GM18909 (cell line): ENCODE measurements at regions not wholly inside any gene's neighbourhood (a gene's known extent, or its start where the extent isn't known, plus 50 kb on each side); places are given as distances from the start of the nearest gene placed in this dataset.

ENCODE experiments used
- ATAC-seq: cut with Tn5 transposase; IDR thresholded peaks from one replicate; pipeline ENCODE4 v1.9.1; 2021; ENCODE audit warnings: mild to moderate bottlenecking; ENCODE audit not compliant: unreplicated experiment, poor library complexity

GRCh38 chr11:131109790-131110189, 193.5 kb upstream of the SNX19 start:
- no peak for ATAC-seq

DNA sequence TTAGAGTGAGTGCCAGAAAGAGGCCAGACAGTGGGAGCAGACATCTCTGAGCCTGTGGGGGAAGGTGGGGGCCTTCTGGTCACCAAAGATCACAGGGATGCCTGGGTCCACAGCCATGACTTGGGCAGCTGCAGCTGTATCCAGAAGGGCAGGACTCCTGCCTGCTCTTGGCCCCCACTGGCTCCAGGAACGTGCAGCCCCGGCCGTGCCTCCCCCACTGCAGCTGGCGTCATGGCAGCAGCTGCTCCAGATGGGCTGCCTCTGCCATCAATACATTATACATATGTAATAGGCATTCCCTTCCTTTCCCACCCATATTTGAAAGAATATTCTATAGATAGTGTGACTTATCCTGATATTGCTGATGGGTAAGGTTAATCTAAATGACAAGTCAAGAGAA, 195.5 kb upstream of the SNX19 start:
- ATAC-seq: no peak

DNA sequence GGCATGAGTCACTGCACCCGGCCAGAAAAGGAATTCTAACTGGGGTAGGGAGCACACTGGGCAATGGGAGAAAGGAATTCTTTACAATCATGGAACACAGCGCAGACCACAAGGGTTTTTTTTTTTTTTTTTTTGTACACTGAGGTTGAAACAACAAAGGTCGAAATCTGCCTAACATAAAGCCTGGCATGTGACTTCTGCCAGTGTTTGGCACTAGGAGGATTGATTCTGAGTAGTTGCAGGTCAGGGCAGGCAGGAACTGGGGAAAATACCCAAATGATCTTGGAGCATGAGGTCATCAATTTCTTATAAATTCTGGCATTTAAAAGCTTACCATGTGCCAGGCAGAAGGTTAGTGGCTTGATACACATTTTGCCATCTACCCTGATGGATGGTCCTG, 202.0 kb upstream of the SNX19 start:
- no peak for ATAC-seq

DNA sequence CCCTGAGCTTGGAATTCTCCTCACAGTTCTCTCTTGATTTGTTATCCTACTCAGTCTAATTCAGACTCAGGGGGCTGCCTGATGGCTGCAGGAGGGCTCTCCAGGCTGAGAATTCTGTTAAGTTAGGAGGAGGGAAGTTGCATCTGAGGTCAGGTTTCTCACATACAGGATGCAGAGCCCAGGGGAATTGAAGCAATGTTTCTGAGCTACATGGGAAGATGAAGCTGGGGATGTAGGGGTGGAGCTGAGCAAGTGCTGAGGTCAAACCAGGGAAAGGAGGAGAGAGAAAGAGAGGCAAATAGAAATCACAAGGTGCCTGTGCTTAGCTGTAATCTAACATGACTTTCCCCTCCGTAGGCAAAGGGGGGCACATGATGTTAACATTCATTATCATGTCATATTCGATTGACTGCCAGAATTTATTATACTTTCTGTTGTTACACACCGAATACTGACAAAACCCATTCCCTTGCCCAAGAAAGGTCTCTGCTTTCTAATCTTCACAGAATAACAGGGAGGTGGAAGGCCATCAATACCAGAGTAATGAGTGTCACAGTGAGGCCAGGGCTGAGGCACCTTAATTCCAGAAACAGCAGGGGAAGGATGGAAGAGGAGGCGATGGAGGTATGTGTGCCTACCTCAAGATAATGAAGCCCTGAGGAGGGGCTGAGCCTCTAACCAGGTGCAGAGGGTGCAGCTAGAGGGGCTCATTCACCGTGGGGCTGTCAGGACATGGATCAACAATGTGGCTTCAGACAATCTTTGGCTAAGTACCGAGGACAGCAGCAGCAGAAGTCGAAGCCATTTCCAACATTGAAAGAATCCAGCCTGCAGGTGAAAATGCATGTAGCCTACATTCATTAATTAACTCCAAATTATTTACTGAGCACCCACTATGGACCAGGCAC, 205.4 kb upstream of the SNX19 start:
- ATAC-seq: no peak

GRCh38 chr11:131122448-131122847, 206.2 kb upstream of the SNX19 start:
- no peak for ATAC-seq

- no peak for ATAC-seq
Measured at GRCh38 chr11:131129474-131129873, 213.2 kb upstream of the SNX19 start.

DNA sequence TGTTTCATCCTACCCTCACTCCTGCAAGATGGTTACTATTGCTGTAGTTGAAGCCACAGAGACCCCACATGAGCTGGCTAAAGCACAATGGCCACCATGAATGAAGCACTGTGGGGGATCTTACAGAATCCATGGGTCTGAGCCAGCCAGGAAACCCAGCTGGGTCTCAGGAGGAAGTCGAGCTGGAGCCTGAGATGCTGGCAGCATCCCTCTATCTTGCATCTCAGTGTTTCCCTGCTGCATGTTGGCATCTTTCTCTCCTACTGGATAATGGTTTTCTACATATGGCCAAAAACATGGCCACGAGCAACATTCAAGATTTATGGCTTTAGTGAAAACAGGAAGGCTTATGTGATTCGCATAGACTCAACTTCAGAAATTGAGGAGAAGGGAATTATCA, 219.3 kb upstream of the SNX19 start:
- no peak for ATAC-seq

DNA sequence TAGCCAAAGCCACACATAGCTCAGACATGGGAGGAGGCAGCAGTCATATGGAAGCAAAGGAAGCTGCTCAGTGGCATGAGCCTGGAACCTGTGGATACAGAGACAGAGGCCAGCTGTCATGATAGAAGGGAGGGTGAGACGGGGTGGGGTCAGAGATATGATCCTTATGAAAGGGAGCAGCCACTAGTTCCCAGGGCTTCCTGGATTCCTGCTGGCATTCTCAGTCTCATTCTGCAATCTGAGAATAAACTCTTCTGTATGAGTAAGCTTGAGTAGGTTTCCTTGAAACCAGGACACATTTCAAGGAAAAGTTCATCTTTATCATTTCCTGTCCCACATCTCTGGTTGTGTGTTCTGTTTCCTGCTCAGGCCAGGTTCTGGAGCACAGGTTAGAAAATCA, 220.2 kb upstream of the SNX19 start:
- ATAC-seq: no peak

DNA sequence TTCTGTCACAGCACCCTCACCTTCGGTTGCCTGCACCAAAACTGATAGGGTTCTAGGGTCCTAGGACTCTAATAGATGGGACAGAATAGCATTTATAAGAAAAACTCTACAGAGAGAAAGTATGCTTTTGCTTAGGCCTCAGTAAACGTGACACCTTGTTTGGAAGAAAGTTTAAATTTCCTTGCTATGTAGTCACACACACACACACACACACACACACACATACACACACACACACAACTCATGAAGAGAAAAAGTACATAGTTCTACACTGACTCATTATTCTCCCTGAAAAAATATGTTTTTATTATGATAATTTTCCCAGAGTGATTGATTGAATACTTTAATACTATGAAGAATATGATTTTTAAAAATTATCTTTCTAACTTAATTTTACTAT, 220.8 kb upstream of the SNX19 start:
- ATAC-seq: no peak

GRCh38 chr11:131138731-131139130, 222.5 kb upstream of the SNX19 start:
- no peak for ATAC-seq

- ATAC-seq: no peak
Measured at GRCh38 chr11:131145791-131146190, 224.6 kb upstream of the NTM start.

GRCh38 chr11:131146827-131147490, 223.5 kb upstream of the NTM start:
- no peak for ATAC-seq

GRCh38 chr11:131154351-131154750, 216.1 kb upstream of the NTM start:
- ATAC-seq: no peak

DNA sequence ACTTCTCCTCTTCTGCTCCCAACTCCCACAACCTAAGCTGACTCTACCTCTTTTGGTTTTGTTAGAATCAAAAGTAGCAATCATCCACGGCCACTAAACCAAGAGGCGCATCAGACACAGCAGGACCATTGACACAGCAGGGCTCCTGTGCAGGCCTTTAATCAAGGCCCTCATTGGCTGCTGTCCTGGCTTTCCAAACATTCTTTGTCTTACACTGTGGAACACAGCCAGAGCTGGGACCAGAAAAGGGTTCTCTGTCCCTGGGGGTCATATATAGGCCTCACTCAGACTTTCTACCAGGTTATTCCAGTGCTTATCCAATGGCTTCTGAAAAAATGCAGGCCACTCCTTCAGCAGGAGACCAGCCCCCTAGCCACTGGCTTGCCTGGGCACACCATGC, 212.7 kb upstream of the NTM start:
- no peak for ATAC-seq

- no peak for ATAC-seq
Measured at GRCh38 chr11:131160846-131161245, 209.6 kb upstream of the NTM start.

DNA sequence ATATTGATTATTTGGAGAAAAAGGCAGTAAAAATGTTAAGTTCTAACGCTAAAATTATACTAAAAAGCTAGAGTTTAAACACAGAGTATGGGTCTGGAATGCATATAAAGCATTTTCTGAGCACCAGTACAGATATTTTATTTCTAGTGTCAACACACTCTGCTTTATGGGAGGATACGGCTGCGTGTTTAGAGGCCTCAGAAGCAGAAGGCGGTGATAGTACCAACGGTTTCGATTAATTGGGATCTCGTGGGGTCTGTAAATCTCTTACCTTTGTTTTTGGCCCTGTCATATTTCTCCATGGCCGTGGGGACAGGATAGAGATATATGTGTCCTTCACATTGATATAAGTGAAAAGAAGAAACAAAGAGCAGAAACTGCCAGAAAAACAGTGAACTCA, 206.8 kb upstream of the NTM start:
- ATAC-seq: no peak

- ATAC-seq: no peak
Measured at GRCh38 chr11:131165036-131165435, 205.4 kb upstream of the NTM start.

DNA sequence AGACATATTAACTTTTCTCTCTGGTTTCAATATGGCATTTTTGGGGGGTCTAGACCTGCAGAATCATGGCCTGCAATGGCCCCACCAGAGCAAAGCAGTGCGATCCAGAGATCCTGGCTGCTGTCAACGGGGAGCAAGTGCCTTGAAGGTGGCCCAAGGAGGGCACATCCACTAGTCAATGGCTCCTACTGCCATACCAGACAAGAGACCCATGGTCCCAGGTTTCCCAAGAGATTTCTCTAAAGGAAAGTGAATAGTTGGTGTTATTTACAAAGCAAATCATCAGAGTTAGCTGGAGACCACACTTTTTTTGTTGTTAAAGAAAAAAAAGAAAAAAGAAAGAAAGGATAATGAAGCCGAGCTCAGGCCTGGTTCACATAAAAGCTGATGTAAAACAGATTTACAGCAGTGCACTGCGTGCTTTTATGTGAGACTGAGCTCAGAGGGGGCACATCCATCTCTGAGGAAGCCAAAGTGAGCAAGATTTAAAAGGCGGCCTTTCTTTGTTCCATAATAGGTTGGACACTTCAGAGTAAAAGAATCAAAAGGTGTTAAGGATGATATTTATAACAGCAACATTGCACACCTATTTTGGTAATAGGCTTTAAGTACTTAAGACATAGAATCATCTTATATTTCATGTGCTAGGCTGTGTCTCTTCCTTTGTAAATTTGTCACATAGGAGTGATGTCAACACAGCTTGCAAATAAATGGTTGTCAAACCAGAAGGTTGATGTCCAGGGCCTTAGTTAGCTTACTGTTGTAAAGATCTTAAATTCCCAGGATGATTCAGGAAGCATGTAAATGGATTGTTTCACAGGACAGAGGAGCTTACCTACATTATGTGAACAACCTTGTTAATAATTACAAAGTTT, 201.3 kb upstream of the NTM start:
- ATAC-seq: no peak

DNA sequence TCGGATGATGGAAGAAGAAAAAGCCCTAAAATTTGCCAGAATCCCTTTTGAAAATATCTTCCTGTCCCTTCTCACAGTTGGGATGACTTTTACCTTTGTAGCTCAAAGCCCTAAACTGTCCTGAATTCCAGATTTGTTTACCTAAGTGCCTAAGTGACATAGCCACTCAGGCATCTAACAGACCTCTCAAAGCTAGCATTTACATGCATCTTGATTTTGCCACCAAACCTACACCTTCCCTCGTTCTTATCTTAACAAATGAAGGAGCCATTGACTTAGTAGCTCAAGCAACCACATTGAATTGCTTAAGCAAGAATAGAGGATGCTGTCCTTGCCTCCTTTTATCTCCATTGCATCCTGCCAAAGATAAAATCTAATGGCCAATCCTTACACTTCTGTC, 198.4 kb upstream of the NTM start:
- ATAC-seq: no peak

DNA sequence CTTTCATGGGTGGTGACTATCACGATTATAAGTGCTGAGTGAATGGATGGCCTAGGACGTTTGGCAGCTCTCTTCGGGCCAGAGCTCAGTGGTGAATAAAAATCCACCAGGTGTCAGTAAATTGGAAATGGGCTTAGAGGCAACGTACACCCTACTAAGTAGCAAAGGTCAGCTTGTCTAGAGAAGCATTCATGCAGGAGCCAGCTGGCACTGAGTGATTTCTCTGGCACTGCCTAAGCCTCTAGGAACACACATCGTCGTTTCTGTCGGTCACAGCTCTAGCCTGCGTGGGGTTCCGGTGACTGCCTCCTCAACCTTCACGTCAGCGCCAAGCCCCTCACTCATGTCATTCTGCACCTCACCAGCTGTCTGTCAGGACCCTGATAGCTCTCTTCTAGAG, 192.4 kb upstream of the NTM start:
- no peak for ATAC-seq

GRCh38 chr11:131178596-131178995, 191.8 kb upstream of the NTM start:
- ATAC-seq: no peak
